Panc1 (cell line): ENCODE measurements at regions not wholly inside any gene's neighbourhood (a gene's known extent, or its start where the extent isn't known, plus 50 kb on each side); places are given as distances from the start of the nearest gene placed in this dataset.

Experiments used
- ATAC-seq: fragments of 200-7000 bp; cut with Tn5 transposase; 2 replicates; pipeline ENCODE4 v1.9.1; 2020; ENCODE audit warnings: mild to moderate bottlenecking, moderate library complexity
- BruUV-seq: library from RNA; stranded (reverse); fragments of 400-500 nt; replicated peaks from 2 replicates; lab custom pipeline; 2021; lab: Mats Ljungman, UMichigan
- CTCF ChIA-PET: fragments of 300-600 bp; sonication (Branson Sonifier 250); formaldehyde crosslinking; loops from one replicate; lab custom pipeline; 2022; ENCODE audit warnings: antibody characterized with exemption; lab: Charles Lee
- POLR2A ChIA-PET: fragments of 300-600 bp; sonication (Branson Sonifier 250); formaldehyde crosslinking; loops from one replicate; lab custom pipeline; 2022; ENCODE audit warnings: antibody characterized with exemption; lab: Charles Lee
- DNase-seq: peaks from one replicate; pipeline ENCODE4 v3.0.0-alpha.2; 2010; ENCODE audit warnings: low read depth, low spot score
- H3K27ac ChIP-seq: 2 replicates; pipeline ENCODE4 v1.5.1; 2011; ENCODE audit warnings: mild to moderate bottlenecking, low read length, inconsistent platforms
- H3K27me3 ChIP-seq: fragments of 200-500 bp; sonication (Bioruptor generic); 2 replicates; pipeline ENCODE4 v1.6.0; 2014; ENCODE audit warnings: low read length, inconsistent platforms; ENCODE audit not compliant: control insufficient read depth, insufficient read depth
- H3K36me3 ChIP-seq: fragments of 200-500 bp; sonication (Bioruptor generic); 2 replicates; pipeline ENCODE4 v1.5.1; 2014; ENCODE audit warnings: inconsistent platforms, mild to moderate bottlenecking, low read length, moderate library complexity; ENCODE audit not compliant: control insufficient read depth, insufficient read depth
- H3K4me1 ChIP-seq: 2 replicates; pipeline ENCODE4 v1.5.1; 2011; ENCODE audit warnings: inconsistent platforms, mild to moderate bottlenecking, low read length, moderate library complexity; ENCODE audit not compliant: control insufficient read depth, insufficient read depth
- H3K4me3 ChIP-seq, 2 experiments: 2 replicates each; pipeline ENCODE4 v1.5.1; 2011 to 2012; ENCODE audit warnings: low read depth in 2 of 2, low read length in 2 of 2, mild to moderate bottlenecking in 2 of 2, inconsistent platforms in 1 of 2, moderate library complexity in 1 of 2
- H3K9me3 ChIP-seq: fragments of 200-500 bp; sonication (Bioruptor generic); 2 replicates; pipeline ENCODE4 v1.5.1; 2014; ENCODE audit warnings: low read depth, mild to moderate bottlenecking, inconsistent platforms, low read length, moderate library complexity; ENCODE audit not compliant: control insufficient read depth, insufficient read depth
- CTCF ChIP-seq: fragments of 450-650 bp; IDR thresholded peaks from 2 replicates; pipeline ENCODE4 v1.5.1; 2017; ENCODE audit warnings: mild to moderate bottlenecking
- POLR2AphosphoS5 ChIP-seq: IDR thresholded peaks from 2 replicates; pipeline ENCODE4 v1.6.1; 2012; ENCODE audit warnings: mild to moderate bottlenecking, low read depth, low read length, moderate library complexity
- REST ChIP-seq, 2 experiments: IDR thresholded peaks; 2 replicates each; pipeline ENCODE4 v1.6.1; 2011 to 2012; ENCODE audit warnings: low read depth in 2 of 2, control low read depth in 1 of 2, low read length in 1 of 2, mild to moderate bottlenecking in 1 of 2, moderate library complexity in 1 of 2; ENCODE audit not compliant: insufficient read depth in 1 of 2
- SIN3A ChIP-seq: IDR thresholded peaks from 2 replicates; pipeline ENCODE4 v1.6.1; 2012; ENCODE audit warnings: low read depth, mild to moderate bottlenecking, low read length, moderate library complexity, borderline replicate concordance; ENCODE audit not compliant: insufficient read depth
- TCF7L2 ChIP-seq: IDR thresholded peaks from 2 replicates; pipeline ENCODE4 v1.6.1; 2011; ENCODE audit warnings: mild to moderate bottlenecking, low read depth, low read length, inconsistent platforms
- in situ Hi-C: cut with HindIII; loops from 2 replicates; pipeline ENCODE4 v1.10.0; 2016; ENCODE audit warnings: low sequenced_read_pairs, low pct_unique_long_range_greater_than_20kb
- intact Hi-C: fragments of 100-400 bp; cut with micrococcal nuclease; formaldehyde crosslinking; loops from one replicate; pipeline ENCODE4 v1.10.0; 2022; ENCODE audit not compliant: unreplicated experiment

DNA sequence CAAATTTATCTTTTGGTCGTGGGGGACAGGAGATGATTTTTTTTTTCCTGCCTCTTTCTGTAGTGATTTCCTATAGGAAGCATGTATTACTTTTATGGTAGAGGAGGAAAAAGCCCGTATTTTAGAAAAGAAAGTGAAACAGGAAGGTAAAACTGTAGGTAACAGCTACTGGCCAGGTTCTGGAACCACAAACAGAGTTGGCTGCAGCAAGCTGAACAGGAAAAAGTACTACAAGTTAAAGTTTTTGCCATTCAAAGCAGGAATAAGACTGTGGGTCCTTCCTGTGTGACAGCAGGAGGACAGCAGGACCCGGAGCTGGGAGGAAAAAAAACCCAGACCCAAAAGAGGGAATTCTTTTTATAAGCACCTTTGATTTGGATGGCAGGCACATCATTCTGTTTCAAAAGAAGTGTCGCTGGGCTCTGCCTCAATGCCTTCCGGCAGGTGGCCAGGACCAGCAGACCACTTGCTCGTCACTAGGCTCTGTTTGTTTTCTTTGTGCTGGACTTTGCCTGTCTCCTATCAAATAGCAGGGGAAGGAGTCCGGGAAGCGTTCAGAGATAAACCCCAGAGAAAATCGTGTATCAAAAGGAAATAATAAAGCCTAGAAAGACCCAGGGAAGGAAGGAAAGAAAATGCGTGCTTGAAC is 277.9 kb downstream of the ADGRA3 start:
- no peaks in the 10 kb centered on the region for H3K4me1 ChIP-seq
- no peak for TF ChIP-seq TCF7L2
- TF ChIP-seq CTCF: no peak
- TF ChIP-seq SIN3A: no peak
- TF ChIP-seq REST (IDR thresholded peaks at IDR 0.05; ENCODE audit: insufficient read depth in 1 of 2, low read depth in 2 of 2, low read length in 1 of 2): no peak
- no peak for TF ChIP-seq POLR2AphosphoS5
- POLR2A ChIA-PET: no interaction called here
- no peaks in the 10 kb centered on the region for H3K27me3 ChIP-seq
- no TSS peak for BruUV-seq
- no peak overlapping the region for H3K27ac ChIP-seq
- DNase-seq: no peak
- no peaks in the 10 kb centered on the region for H3K36me3 ChIP-seq
- no peaks in the 10 kb centered on the region for H3K9me3 ChIP-seq
- ATAC-seq: no peak
- in situ Hi-C loops (no loop called here), intact Hi-C loops (no loop called here)
- H3K4me3 ChIP-seq: peak overlapping the region in 1 of 2 experiments; percentile 4; a peak in 1 of 4 replicates
- CTCF ChIA-PET: no interaction called here

- CTCF ChIA-PET: no interaction called here
- intact Hi-C loops (no loop called here), in situ Hi-C loops (no loop called here)
These were observed 278.6 kb downstream of the ADGRA3 start for GRCh38 chr4:22237155-22237751.

More at GRCh38 chr4:22237155-22237751, 278.6 kb downstream of the ADGRA3 start:
- H3K4me1 ChIP-seq: no peaks in the 10 kb centered on the region
- H3K36me3 ChIP-seq: no peaks in the 10 kb centered on the region
- DNase-seq: no peak
- no peaks in the 10 kb centered on the region for H3K27me3 ChIP-seq
- no peaks in the 10 kb centered on the region for H3K9me3 ChIP-seq
- POLR2A ChIA-PET: no interaction called here
- BruUV-seq: no TSS peak
- peak; percentile 43 for TF ChIP-seq CTCF
- TF ChIP-seq REST (IDR thresholded peaks at IDR 0.05; ENCODE audit: insufficient read depth in 1 of 2, low read depth in 2 of 2, low read length in 1 of 2): no peak
- H3K4me3 ChIP-seq: no peak overlapping the region
- no peak overlapping the region for H3K27ac ChIP-seq
- no peak for ATAC-seq
